ENCODE measurements at regions not wholly inside any gene's neighbourhood (a gene's known extent, or its start where the extent isn't known, plus 50 kb on each side); places are given as distances from the start of the nearest gene placed in this dataset.
"Not testable (repeated sequence)": the region's sequence is repeated elsewhere in the genome, so short reads cannot be mapped to it uniquely, and the experiment has no call there.

GRCh38 chr7:68020102-68020501, 1023.5 kb downstream of the TYW1 start:
- DNase-seq: no peak

GRCh38 chr7:68025369-68025768, 1028.7 kb downstream of the TYW1 start:
- no peak for DNase-seq

GRCh38 chr7:68030530-68030929, 1033.9 kb downstream of the TYW1 start:
- no peak for DNase-seq

GRCh38 chr7:68031180-68031943, 1034.7 kb downstream of the TYW1 start:
- DNase-seq: no peak

- peak; percentile 79 for DNase-seq
These were observed 1042.1 kb downstream of the TYW1 start for GRCh38 chr7:68038621-68039314.

GRCh38 chr7:68041554-68041953, 1044.9 kb downstream of the TYW1 start:
- no peak for DNase-seq

- no peak for DNase-seq
These were observed 1046.9 kb downstream of the TYW1 start for GRCh38 chr7:68043546-68043945.

- DNase-seq: no peak
These were observed 1054.0 kb downstream of the TYW1 start for GRCh38 chr7:68050627-68051026.

GRCh38 chr7:68058014-68058413, 1061.4 kb downstream of the TYW1 start:
- no peak for DNase-seq

GRCh38 chr7:68063171-68063570, 1066.5 kb downstream of the TYW1 start:
- DNase-seq: no peak

GRCh38 chr7:68065581-68065980, 1068.9 kb downstream of the TYW1 start:
- DNase-seq: no peak

GRCh38 chr7:68067845-68068244, 1071.2 kb downstream of the TYW1 start:
- no peak for DNase-seq

GRCh38 chr7:68070992-68071391, 1074.4 kb downstream of the TYW1 start:
- no peak for DNase-seq

- DNase-seq: no peak
These were observed 1077.1 kb downstream of the TYW1 start for GRCh38 chr7:68073701-68074100.

GRCh38 chr7:68074242-68074641, 1077.6 kb downstream of the TYW1 start:
- no peak for DNase-seq

- no peak for DNase-seq
These were observed 1081.6 kb downstream of the TYW1 start for GRCh38 chr7:68078157-68078710.

GRCh38 chr7:68082066-68082960, 1085.7 kb downstream of the TYW1 start:
- not testable (repeated sequence) for DNase-seq

GRCh38 chr7:68082961-68083657, 1086.5 kb downstream of the TYW1 start:
- not testable (repeated sequence) for DNase-seq

GRCh38 chr7:68087401-68087800, 1090.8 kb downstream of the TYW1 start:
- no peak for DNase-seq

- DNase-seq: no peak
These were observed 1092.2 kb downstream of the TYW1 start for GRCh38 chr7:68088879-68089278.

GRCh38 chr7:68090256-68090655, 1093.6 kb downstream of the TYW1 start:
- not testable (repeated sequence) for DNase-seq

- no peak for DNase-seq
These were observed 1106.7 kb downstream of the TYW1 start for GRCh38 chr7:68103319-68103718.
